ENCODE measurements at regions not wholly inside any gene's neighbourhood (a gene's known extent, or its start where the extent isn't known, plus 50 kb on each side); places are given as distances from the start of the nearest gene placed in this dataset.

DNA sequence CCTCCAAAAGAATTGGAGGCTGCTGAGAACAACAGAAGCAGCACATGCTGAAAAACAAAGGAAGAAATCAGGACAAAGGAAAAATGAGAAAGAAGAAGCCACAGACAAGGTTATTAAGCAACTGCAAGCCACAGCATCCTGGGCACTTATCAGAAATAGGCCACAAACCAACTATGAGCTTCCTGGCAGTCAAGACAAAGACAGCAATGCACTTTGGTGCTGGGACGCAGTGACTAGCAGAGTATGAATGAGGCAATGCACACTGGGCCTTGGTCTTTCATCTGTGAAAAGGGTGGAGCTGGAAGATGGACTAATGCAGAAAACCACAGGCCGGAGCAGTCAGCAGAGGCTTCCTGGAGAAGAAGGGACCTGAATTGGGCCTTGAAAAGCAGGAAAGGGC is 56.0 kb upstream of the LINGO1 start:
- Histone ChIP-seq H3K36me3 (ENCODE audit: control insufficient read depth in 2 of 2, insufficient read depth in 1 of 2, low read length in 2 of 2) (no peaks in the 10 kb centered on the region), H3K9me3 (ENCODE audit: control insufficient read depth, insufficient read depth, low read depth, low read length) (no peaks in the 10 kb centered on the region), H3K4me3 (ENCODE audit: low read depth, low read length) (no peak overlapping the region), H3K4me1 (ENCODE audit: control insufficient read depth, insufficient read depth, low read length) (no peaks in the 10 kb centered on the region), H3K27ac (ENCODE audit: extremely low read depth, low read depth, low read length) (no peak overlapping the region)
- ChIA-PET POLR2A (no interaction called here), CTCF (interaction anchor here (0.7 to 0.8 kb wide), 3 partner anchors 23 to 1291 kb away, joined by 3 read pairs; no protein-coding TSS in a partner anchor)
- no peak for TF ChIP-seq ZNF600 (tag by site-specific recombination; IDR thresholded peaks at IDR 0.05)
- no peak for TF ChIP-seq ZIC2 (tag by site-specific recombination; IDR thresholded peaks at IDR 0.05)
- TF ChIP-seq ZNF768 (tag by site-specific recombination; IDR thresholded peaks at IDR 0.05) = no peak
- TF ChIP-seq, protein P1, sequence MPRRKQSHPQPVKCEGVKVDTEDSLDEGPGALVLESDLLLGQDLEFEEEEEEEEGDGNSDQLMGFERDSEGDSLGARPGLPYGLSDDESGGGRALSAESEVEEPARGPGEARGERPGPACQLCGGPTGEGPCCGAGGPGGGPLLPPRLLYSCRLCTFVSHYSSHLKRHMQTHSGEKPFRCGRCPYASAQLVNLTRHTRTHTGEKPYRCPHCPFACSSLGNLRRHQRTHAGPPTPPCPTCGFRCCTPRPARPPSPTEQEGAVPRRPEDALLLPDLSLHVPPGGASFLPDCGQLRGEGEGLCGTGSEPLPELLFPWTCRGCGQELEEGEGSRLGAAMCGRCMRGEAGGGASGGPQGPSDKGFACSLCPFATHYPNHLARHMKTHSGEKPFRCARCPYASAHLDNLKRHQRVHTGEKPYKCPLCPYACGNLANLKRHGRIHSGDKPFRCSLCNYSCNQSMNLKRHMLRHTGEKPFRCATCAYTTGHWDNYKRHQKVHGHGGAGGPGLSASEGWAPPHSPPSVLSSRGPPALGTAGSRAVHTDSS (tag by site-specific recombination; IDR thresholded peaks at IDR 0.05) = no peak
- no peak for TF ChIP-seq YY1 (tag by site-specific recombination; IDR thresholded peaks at IDR 0.05)
- TF ChIP-seq ZNF501 (tag by site-specific recombination; IDR thresholded peaks at IDR 0.05) = no peak
- TF ChIP-seq KLF7 (tag by site-specific recombination; IDR thresholded peaks at IDR 0.05; ENCODE audit: borderline replicate concordance) = no peak
- TF ChIP-seq ZNF544 (tag by site-specific recombination; IDR thresholded peaks at IDR 0.05) = no peak
- no peak for TF ChIP-seq ZNF423 (tag by site-specific recombination; IDR thresholded peaks at IDR 0.05)
- TF ChIP-seq TRIM28 (IDR thresholded peaks at IDR 0.05; ENCODE audit: borderline replicate concordance, low read length) = no peak
- no peak for TF ChIP-seq ZNF23 (tag by site-specific recombination; IDR thresholded peaks at IDR 0.05; ENCODE audit: borderline replicate concordance)
- no peak for TF ChIP-seq ZNF350 (tag by site-specific recombination; IDR thresholded peaks at IDR 0.05)
- no peak for TF ChIP-seq GLIS1 (tag by site-specific recombination; IDR thresholded peaks at IDR 0.05)
- TF ChIP-seq, protein P2, sequence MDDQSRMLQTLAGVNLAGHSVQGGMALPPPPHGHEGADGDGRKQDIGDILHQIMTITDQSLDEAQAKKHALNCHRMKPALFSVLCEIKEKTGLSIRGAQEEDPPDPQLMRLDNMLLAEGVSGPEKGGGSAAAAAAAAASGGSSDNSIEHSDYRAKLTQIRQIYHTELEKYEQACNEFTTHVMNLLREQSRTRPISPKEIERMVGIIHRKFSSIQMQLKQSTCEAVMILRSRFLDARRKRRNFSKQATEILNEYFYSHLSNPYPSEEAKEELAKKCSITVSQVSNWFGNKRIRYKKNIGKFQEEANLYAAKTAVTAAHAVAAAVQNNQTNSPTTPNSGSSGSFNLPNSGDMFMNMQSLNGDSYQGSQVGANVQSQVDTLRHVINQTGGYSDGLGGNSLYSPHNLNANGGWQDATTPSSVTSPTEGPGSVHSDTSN (CRISPR knock-in tag; IDR thresholded peaks at IDR 0.05) = no peak
- TF ChIP-seq, protein P3, sequence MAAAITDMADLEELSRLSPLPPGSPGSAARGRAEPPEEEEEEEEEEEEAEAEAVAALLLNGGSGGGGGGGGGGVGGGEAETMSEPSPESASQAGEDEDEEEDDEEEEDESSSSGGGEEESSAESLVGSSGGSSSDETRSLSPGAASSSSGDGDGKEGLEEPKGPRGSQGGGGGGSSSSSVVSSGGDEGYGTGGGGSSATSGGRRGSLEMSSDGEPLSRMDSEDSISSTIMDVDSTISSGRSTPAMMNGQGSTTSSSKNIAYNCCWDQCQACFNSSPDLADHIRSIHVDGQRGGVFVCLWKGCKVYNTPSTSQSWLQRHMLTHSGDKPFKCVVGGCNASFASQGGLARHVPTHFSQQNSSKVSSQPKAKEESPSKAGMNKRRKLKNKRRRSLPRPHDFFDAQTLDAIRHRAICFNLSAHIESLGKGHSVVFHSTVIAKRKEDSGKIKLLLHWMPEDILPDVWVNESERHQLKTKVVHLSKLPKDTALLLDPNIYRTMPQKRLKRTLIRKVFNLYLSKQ (tag by site-specific recombination; IDR thresholded peaks at IDR 0.05; ENCODE audit: borderline replicate concordance) = no peak
- no peak for TF ChIP-seq ZNF112 (tag by site-specific recombination; IDR thresholded peaks at IDR 0.05)
- TF ChIP-seq ZNF510 (tag by site-specific recombination; IDR thresholded peaks at IDR 0.05; ENCODE audit: insufficient replicate concordance) = no peak
- TF ChIP-seq ZBTB48 (tag by site-specific recombination; IDR thresholded peaks at IDR 0.05) = no peak

DNA sequence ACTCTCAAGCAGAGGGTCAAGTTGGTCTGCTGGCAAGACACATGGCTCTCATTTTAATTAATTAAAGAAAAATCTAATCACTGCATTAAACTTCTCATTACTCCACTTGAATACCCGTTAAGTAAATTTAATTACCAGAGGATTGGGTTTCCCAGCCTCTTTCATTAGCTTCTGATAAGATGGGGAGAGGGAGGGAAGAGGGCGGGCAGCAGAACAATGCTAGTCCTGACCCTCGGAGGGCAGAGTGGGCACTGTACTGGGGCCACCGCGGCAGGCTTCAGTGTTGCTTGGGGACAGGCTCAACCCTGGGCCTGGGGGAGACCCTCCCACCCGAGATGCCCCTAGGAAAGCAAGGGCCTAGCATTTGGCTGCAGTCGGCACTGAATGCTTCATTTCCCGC is 55.6 kb upstream of the LINGO1 start:
- CTCF ChIA-PET = interaction anchor here (0.7 to 0.8 kb wide), 3 partner anchors 23 to 1291 kb away, joined by 3 read pairs; no protein-coding TSS in a partner anchor
- POLR2A ChIA-PET = no interaction called here
- no peaks in the 10 kb centered on the region for H3K4me1 ChIP-seq (ENCODE audit: control insufficient read depth, insufficient read depth, low read length)

More for the DNA sequence above, 55.6 kb upstream of the LINGO1 start:
- Histone ChIP-seq H3K36me3 (ENCODE audit: control insufficient read depth in 2 of 2, insufficient read depth in 1 of 2, low read length in 2 of 2) (no peaks in the 10 kb centered on the region), H3K27ac (ENCODE audit: extremely low read depth, low read depth, low read length) (no peak overlapping the region), H3K4me3 (ENCODE audit: low read depth, low read length) (no peak overlapping the region), H3K9me3 (ENCODE audit: control insufficient read depth, insufficient read depth, low read depth, low read length) (no peaks in the 10 kb centered on the region)
- TF ChIP-seq, protein P4, sequence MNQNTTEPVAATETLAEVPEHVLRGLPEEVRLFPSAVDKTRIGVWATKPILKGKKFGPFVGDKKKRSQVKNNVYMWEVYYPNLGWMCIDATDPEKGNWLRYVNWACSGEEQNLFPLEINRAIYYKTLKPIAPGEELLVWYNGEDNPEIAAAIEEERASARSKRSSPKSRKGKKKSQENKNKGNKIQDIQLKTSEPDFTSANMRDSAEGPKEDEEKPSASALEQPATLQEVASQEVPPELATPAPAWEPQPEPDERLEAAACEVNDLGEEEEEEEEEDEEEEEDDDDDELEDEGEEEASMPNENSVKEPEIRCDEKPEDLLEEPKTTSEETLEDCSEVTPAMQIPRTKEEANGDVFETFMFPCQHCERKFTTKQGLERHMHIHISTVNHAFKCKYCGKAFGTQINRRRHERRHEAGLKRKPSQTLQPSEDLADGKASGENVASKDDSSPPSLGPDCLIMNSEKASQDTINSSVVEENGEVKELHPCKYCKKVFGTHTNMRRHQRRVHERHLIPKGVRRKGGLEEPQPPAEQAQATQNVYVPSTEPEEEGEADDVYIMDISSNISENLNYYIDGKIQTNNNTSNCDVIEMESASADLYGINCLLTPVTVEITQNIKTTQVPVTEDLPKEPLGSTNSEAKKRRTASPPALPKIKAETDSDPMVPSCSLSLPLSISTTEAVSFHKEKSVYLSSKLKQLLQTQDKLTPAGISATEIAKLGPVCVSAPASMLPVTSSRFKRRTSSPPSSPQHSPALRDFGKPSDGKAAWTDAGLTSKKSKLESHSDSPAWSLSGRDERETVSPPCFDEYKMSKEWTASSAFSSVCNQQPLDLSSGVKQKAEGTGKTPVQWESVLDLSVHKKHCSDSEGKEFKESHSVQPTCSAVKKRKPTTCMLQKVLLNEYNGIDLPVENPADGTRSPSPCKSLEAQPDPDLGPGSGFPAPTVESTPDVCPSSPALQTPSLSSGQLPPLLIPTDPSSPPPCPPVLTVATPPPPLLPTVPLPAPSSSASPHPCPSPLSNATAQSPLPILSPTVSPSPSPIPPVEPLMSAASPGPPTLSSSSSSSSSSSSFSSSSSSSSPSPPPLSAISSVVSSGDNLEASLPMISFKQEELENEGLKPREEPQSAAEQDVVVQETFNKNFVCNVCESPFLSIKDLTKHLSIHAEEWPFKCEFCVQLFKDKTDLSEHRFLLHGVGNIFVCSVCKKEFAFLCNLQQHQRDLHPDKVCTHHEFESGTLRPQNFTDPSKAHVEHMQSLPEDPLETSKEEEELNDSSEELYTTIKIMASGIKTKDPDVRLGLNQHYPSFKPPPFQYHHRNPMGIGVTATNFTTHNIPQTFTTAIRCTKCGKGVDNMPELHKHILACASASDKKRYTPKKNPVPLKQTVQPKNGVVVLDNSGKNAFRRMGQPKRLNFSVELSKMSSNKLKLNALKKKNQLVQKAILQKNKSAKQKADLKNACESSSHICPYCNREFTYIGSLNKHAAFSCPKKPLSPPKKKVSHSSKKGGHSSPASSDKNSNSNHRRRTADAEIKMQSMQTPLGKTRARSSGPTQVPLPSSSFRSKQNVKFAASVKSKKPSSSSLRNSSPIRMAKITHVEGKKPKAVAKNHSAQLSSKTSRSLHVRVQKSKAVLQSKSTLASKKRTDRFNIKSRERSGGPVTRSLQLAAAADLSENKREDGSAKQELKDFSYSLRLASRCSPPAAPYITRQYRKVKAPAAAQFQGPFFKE (tag by site-specific recombination; IDR thresholded peaks at IDR 0.05; ENCODE audit: borderline replicate concordance) = no peak
- TF ChIP-seq ZNF146 (tag by site-specific recombination; IDR thresholded peaks at IDR 0.05) (no peak), ZNF501 (tag by site-specific recombination; IDR thresholded peaks at IDR 0.05) (no peak), ZFP41 (tag by site-specific recombination; IDR thresholded peaks at IDR 0.05; ENCODE audit: borderline replicate concordance) (no peak), ZNF335 (tag by site-specific recombination; conservative IDR thresholded peaks at IDR 0.05) (no peak), ZNF768 (tag by site-specific recombination; IDR thresholded peaks at IDR 0.05) (no peak), ZNF514 (tag by site-specific recombination; IDR thresholded peaks at IDR 0.05) (no peak)

Data from HEK293 (cell line).